HL-60 (cell line): ENCODE measurements at regions not wholly inside any gene's neighbourhood (a gene's known extent, or its start where the extent isn't known, plus 50 kb on each side); places are given as distances from the start of the nearest gene placed in this dataset.

Source experiments
- DNase-seq, 2 experiments: peaks; one replicate each; pipeline ENCODE4 v3.0.0-alpha.2; 2010 to 2020; ENCODE audit warnings: low read depth in 1 of 2, low spot score in 1 of 2
- H3K27ac ChIP-seq: fragments of 250-450 bp; sonication (Bioruptor Pico); replicated peaks from 2 replicates; pipeline ENCODE4 v1.5.1; 2020; ENCODE audit warnings: mild to moderate bottlenecking, moderate library complexity
- H3K27me3 ChIP-seq: fragments of 250-450 bp; sonication (Bioruptor Pico); 2 replicates; pipeline ENCODE4 v1.5.1; 2021; ENCODE audit warnings: mild to moderate bottlenecking, moderate library complexity; ENCODE audit not compliant: insufficient read depth, poor library complexity, severe bottlenecking
- H3K4me3 ChIP-seq: replicated peaks from 2 replicates; pipeline ENCODE4 v1.5.1; 2011; ENCODE audit warnings: mild to moderate bottlenecking, control low read depth, low read length; ENCODE audit not compliant: insufficient read depth
- CTCF ChIP-seq: IDR thresholded peaks from one replicate; pipeline ENCODE4 v1.5.1; 2011; ENCODE audit warnings: low read length, control low read depth, inconsistent platforms; ENCODE audit not compliant: insufficient read depth
- GABPA ChIP-seq: IDR thresholded peaks from 2 replicates; pipeline ENCODE4 v1.6.1; 2012; ENCODE audit warnings: low read depth
- POLR2AphosphoS5 ChIP-seq: IDR thresholded peaks from 2 replicates; pipeline ENCODE4 v1.6.1; 2012; ENCODE audit warnings: low read depth
- REST ChIP-seq: IDR thresholded peaks from 2 replicates; pipeline ENCODE4 v1.6.1; 2012; ENCODE audit warnings: low read depth; ENCODE audit not compliant: insufficient replicate concordance
- SPI1 ChIP-seq: IDR thresholded peaks from 2 replicates; pipeline ENCODE4 v1.6.1; 2012; ENCODE audit warnings: low read depth, mild to moderate bottlenecking, borderline replicate concordance

- TF ChIP-seq SPI1 = no peak
- no peak for TF ChIP-seq CTCF
- TF ChIP-seq GABPA = no peak
- TF ChIP-seq REST = no peak
- TF ChIP-seq POLR2AphosphoS5 = no peak
- DNase-seq = no peak
- Histone ChIP-seq H3K27me3 (no peaks in the 10 kb centered on the region), H3K27ac (no peak overlapping the region), H3K4me3 (no peak overlapping the region)
Measured at GRCh38 chr10:93208717-93209464, 135.2 kb downstream of the CYP26A1 start.

- TF ChIP-seq SPI1 (no peak), POLR2AphosphoS5 (no peak), REST (no peak), GABPA (no peak), CTCF (no peak)
Measured at GRCh38 chr10:93211991-93212390, 138.3 kb downstream of the CYP26A1 start.

GRCh38 chr10:93215312-93215711, 141.6 kb downstream of the CYP26A1 start:
- Histone ChIP-seq H3K27ac (no peak overlapping the region), H3K27me3 (no peaks in the 10 kb centered on the region), H3K4me3 (no peak overlapping the region)
- no peak for DNase-seq
- no peak for TF ChIP-seq GABPA
- TF ChIP-seq POLR2AphosphoS5 = no peak
- no peak for TF ChIP-seq REST
- TF ChIP-seq CTCF = no peak
- no peak for TF ChIP-seq SPI1

More at GRCh38 chr10:93211991-93212390, 138.3 kb downstream of the CYP26A1 start:
- H3K27ac ChIP-seq = no peak overlapping the region
- H3K4me3 ChIP-seq = no peak overlapping the region
- no peaks in the 10 kb centered on the region for H3K27me3 ChIP-seq
- DNase-seq = no peak
